Coronary artery (tissue), 2 donors: ENCODE measurements at regions not wholly inside any gene's neighbourhood (a gene's known extent, or its start where the extent isn't known, plus 50 kb on each side); places are given as distances from the start of the nearest gene placed in this dataset.

Experiments used
- DNase-seq: peaks from one replicate; pipeline ENCODE4 v3.0.0-alpha.2; 2017; ENCODE audit warnings: low spot score
- H3K27ac ChIP-seq, 2 donors: fragments of 200-600 bp; sonication (generic); one replicate each; pipeline ENCODE4 v1.5.1; 2016 to 2019
- H3K4me3 ChIP-seq: fragments of 200-600 bp; sonication (generic); 2 replicates; pipeline ENCODE4 v1.5.1; 2016; ENCODE audit warnings: mild to moderate bottlenecking, moderate library complexity
- TF ChIP-seq, protein P1 (sequence below): fragments of 200-600 bp; sonication (generic); IDR thresholded peaks from one replicate; pipeline ENCODE4 v1.5.1; 2019; ENCODE audit warnings: antibody characterized with exemption

DNA sequence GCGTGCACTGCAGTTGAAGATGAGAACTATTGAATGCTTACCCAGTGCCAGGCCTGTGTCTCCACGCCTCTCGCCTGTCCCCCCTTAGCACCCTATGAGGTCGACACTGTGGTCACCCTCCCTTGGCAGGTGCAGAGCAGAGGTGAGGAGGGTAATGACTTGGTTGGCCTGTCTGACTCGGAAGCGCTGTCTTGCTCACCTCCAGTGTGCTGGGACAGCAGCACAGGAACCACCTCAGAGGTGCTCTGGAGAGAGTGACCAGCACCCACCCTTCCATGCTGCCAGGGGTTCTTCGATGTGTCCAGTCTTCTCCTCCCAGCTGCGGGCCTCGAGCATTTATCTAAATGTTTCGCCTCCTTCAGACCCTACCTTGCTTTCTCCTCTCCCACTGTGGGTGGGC, 178.3 kb upstream of the IRX2 start:
- TF ChIP-seq, protein P1, sequence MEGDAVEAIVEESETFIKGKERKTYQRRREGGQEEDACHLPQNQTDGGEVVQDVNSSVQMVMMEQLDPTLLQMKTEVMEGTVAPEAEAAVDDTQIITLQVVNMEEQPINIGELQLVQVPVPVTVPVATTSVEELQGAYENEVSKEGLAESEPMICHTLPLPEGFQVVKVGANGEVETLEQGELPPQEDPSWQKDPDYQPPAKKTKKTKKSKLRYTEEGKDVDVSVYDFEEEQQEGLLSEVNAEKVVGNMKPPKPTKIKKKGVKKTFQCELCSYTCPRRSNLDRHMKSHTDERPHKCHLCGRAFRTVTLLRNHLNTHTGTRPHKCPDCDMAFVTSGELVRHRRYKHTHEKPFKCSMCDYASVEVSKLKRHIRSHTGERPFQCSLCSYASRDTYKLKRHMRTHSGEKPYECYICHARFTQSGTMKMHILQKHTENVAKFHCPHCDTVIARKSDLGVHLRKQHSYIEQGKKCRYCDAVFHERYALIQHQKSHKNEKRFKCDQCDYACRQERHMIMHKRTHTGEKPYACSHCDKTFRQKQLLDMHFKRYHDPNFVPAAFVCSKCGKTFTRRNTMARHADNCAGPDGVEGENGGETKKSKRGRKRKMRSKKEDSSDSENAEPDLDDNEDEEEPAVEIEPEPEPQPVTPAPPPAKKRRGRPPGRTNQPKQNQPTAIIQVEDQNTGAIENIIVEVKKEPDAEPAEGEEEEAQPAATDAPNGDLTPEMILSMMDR: no peak

DNA sequence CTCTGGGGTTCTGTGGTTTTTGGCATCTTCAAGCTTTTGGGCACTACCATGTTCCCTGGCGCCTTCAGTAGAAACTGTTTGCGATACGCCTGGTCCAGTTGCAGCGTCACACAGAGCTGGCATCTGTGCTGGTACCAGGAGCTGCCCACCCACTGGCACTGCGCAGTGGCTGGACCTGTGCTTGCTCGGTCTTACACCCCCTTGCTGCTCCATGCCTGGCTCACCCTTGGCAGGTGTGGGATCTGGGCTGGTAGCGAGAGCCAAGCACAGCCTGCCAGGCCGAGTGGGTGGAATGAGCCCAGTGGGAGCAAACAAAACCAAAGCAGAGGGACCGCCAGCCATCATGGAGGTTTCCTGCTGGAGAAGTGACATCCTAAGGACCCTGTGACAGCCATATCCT, 170.2 kb upstream of the IRX2 start:
- TF ChIP-seq, protein P1: no peak
- DNase-seq: no peak

More for the DNA sequence above, 178.3 kb upstream of the IRX2 start:
- Histone ChIP-seq H3K4me3 (no peak overlapping the region), H3K27ac (no peak overlapping the region)
- no peak for DNase-seq

DNA sequence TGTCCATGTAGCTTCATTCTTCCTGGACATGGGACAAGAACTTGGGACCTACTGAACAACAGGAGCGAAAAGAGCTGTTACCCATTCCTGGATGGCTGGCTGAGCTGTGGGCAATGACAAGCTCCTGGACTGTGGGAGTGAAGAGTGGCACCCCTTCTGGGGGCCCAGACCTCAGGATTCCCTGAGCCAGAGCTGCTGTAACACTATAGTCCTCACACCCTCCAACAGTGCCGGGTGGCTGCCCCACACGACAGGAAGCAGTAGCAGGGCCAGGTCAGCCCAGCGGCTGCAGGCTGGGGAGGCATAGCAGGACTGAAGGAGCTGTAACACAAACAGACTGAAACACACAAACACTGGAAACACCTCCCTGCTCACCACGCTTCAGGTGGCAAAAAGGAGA, 169.7 kb upstream of the IRX2 start:
- DNase-seq: no peak
- Histone ChIP-seq H3K27ac (no peak overlapping the region), H3K4me3 (no peak overlapping the region)
- TF ChIP-seq, protein P1: no peak

More for the DNA sequence above, 170.2 kb upstream of the IRX2 start:
- H3K4me3 ChIP-seq: no peak overlapping the region
- no peak overlapping the region for H3K27ac ChIP-seq

DNA sequence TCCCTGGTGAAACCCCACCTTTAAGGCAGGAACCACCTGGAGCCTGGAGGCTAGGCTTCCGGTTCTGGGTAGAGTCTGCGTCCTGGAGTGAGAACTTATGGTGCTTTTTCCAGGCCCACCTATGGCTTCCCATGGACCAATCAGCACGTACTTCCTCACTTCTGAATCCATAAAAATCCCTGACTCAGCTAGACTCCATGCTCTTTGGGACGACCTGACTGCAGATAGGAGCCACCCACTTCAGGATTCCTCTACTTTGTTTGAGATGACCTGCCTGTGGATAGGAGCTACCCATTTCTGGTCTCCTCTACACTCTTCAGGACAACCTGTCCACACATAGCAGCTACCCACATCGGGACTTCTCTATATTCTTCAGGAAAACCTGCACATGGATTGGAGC, 168.8 kb upstream of the IRX2 start:
- no peak overlapping the region for H3K27ac ChIP-seq
- no peak for DNase-seq
- TF ChIP-seq, protein P1: no peak
- no peak overlapping the region for H3K4me3 ChIP-seq

DNA sequence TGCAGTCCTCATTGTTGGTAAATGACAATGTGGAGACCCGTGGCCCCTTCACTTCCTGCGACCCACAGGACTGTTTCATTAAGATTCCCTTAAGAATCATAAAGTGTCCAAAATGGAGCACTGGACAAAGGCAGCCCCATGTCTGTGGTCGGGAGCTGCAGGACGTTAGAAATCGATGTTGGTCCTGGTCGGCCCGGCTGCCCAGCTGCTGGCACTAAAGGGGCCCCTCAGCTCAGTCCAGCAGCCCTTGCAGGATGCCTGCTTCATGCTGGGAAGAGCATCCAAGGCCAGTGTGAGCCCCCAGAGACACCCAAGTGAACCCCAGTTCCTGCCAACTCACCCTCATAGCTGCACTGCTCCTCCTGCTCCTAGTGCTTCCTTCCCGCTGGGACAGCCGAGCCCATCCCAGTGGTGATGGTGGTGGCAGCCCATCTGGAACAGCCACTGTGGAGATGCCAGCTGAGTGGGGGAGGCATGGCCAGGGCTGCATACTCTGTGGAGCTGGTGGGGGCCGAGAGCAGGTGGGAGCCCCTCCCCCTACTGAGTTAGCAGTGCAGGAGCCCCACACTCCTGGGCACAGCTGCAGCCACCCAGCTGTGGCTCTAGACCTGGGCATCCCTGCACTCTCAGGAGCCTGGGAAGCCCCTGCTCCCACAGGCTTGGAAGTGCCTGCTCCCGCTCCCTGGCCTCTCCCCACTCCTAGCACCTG, 168.0 kb upstream of the IRX2 start:
- Histone ChIP-seq H3K4me3 (no peak overlapping the region), H3K27ac (no peak overlapping the region)
- TF ChIP-seq, protein P1: no peak
- DNase-seq: no peak

DNA sequence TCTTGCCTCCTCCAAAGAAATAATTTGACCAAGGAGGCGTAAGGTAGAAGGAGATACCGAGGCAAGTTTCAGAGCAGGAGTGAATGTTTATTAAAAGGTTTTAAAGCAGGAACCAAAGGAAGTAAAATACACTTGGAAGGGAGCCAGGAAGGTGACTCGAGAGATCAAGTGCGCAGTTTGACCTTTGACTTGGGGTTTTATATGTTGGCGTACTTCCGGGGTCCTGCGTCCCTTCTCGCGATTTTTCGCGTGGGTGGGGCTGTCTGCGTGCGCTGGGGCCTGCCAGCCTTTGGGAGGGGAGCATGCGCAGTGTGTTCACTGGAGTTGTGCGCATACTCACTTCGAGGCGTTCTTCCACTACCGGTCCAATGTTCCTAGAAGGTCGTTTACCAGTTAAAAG, 166.0 kb upstream of the IRX2 start:
- DNase-seq: no peak
- H3K27ac ChIP-seq: no peak overlapping the region
- H3K4me3 ChIP-seq: no peak overlapping the region
- TF ChIP-seq, protein P1: no peak

DNA sequence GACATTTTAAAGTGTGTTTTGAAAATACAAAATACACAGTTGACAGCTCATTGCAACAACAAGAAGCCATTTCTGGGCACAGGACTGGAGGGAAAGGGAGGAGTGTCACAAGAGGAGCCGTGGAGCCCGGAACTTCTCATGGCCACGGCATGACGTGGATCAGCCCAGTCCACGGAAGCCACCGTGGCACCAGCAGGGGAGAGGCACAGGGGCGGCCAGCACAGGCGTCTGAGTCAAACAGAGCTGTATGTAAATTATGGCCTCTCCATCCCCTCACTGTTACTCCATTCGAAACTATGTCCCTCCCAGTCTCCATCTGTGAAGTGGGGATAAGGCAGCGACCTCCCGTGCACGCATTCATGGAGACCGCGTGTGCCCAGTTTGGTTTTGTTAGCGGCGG, 165.6 kb upstream of the IRX2 start:
- no peak overlapping the region for H3K4me3 ChIP-seq
- no peak overlapping the region for H3K27ac ChIP-seq
- TF ChIP-seq, protein P1: no peak
- no peak for DNase-seq
